ENCODE measurements at regions not wholly inside any gene's neighbourhood (a gene's known extent, or its start where the extent isn't known, plus 50 kb on each side); places are given as distances from the start of the nearest gene placed in this dataset.

- no peak for DNase-seq
- no peaks in the 10 kb centered on the region for H3K27me3 ChIP-seq (ENCODE audit: low read depth)
- no peak overlapping the region for H3K27ac ChIP-seq (replicated peaks)
- TF ChIP-seq CTCF (IDR thresholded peaks at IDR 0.05; ENCODE audit: borderline replicate concordance) = no peak
- no peaks in the 10 kb centered on the region for H3K36me3 ChIP-seq
- no peaks in the 10 kb centered on the region for H3K4me1 ChIP-seq
- intact Hi-C loops (cut with micrococcal nuclease) = no loop called here
- no peak overlapping the region for H3K4me3 ChIP-seq
- H3K9me3 ChIP-seq (replicated peaks) = peaks cover 11% of the 10 kb centered on the region
These were observed 87.1 kb downstream of the KIF2B start for GRCh38 chr17:53909802-53910201.

GRCh38 chr17:53912117-53912516 lies 89.4 kb downstream of the KIF2B start:
- H3K36me3 ChIP-seq = no peaks in the 10 kb centered on the region
- no peak overlapping the region for H3K4me3 ChIP-seq
- no peaks in the 10 kb centered on the region for H3K27me3 ChIP-seq (ENCODE audit: low read depth)
- H3K9me3 ChIP-seq (replicated peaks) = peaks cover 7% of the 10 kb centered on the region
- no peak for DNase-seq
- intact Hi-C loops (cut with micrococcal nuclease) = no loop called here
- H3K27ac ChIP-seq (replicated peaks) = no peak overlapping the region
- no peak for TF ChIP-seq CTCF (IDR thresholded peaks at IDR 0.05; ENCODE audit: borderline replicate concordance)
- H3K4me1 ChIP-seq = no peaks in the 10 kb centered on the region

GRCh38 chr17:53919356-53919755 lies 96.6 kb downstream of the KIF2B start:
- DNase-seq = no peak
- no peak for TF ChIP-seq CTCF (IDR thresholded peaks at IDR 0.05; ENCODE audit: borderline replicate concordance)
- intact Hi-C loops (cut with micrococcal nuclease) = no loop called here
- no peaks in the 10 kb centered on the region for H3K27me3 ChIP-seq (ENCODE audit: low read depth)
- H3K4me3 ChIP-seq = no peak overlapping the region
- H3K9me3 ChIP-seq (replicated peaks) = peaks cover 6% of the 10 kb centered on the region
- no peak overlapping the region for H3K27ac ChIP-seq (replicated peaks)
- H3K4me1 ChIP-seq = no peaks in the 10 kb centered on the region
- no peaks in the 10 kb centered on the region for H3K36me3 ChIP-seq

GRCh38 chr17:53924530-53925455 lies 102.1 kb downstream of the KIF2B start:
- Histone ChIP-seq H3K27ac (replicated peaks) (no peak overlapping the region), H3K9me3 (replicated peaks) (no peaks in the 10 kb centered on the region), H3K4me3 (no peak overlapping the region), H3K27me3 (ENCODE audit: low read depth) (no peaks in the 10 kb centered on the region), H3K4me1 (no peaks in the 10 kb centered on the region), H3K36me3 (no peaks in the 10 kb centered on the region)
- intact Hi-C loops (cut with micrococcal nuclease) = no loop called here
- TF ChIP-seq CTCF (IDR thresholded peaks at IDR 0.05; ENCODE audit: borderline replicate concordance) = no peak
- no peak for DNase-seq

GRCh38 chr17:53932386-53932785 lies 109.7 kb downstream of the KIF2B start:
- intact Hi-C loops (cut with micrococcal nuclease) = no loop called here
- no peak overlapping the region for H3K4me3 ChIP-seq
- H3K36me3 ChIP-seq = no peaks in the 10 kb centered on the region
- no peaks in the 10 kb centered on the region for H3K27me3 ChIP-seq (ENCODE audit: low read depth)
- no peak overlapping the region for H3K27ac ChIP-seq (replicated peaks)
- H3K9me3 ChIP-seq (replicated peaks) = peaks cover 3% of the 10 kb centered on the region
- TF ChIP-seq CTCF (IDR thresholded peaks at IDR 0.05; ENCODE audit: borderline replicate concordance) = no peak
- DNase-seq = no peak
- no peaks in the 10 kb centered on the region for H3K4me1 ChIP-seq
